MM.1S (cell line): ENCODE measurements at regions not wholly inside any gene's neighbourhood (a gene's known extent, or its start where the extent isn't known, plus 50 kb on each side); places are given as distances from the start of the nearest gene placed in this dataset.

Source experiments
- DNase-seq: peaks from one replicate; pipeline ENCODE4 v3.0.0-alpha.2; 2015
- H2AFZ ChIP-seq: fragments of 300-600 bp; sonication (generic); 2 replicates; pipeline ENCODE4 v1.6.0; 2016; ENCODE audit warnings: antibody characterized with exemption, low read length
- H3F3A ChIP-seq: fragments of 300-600 bp; sonication (generic); 2 replicates; pipeline ENCODE4 v1.6.1; 2016; ENCODE audit warnings: mild to moderate bottlenecking, antibody characterized with exemption, low read length, moderate library complexity, mixed read lengths; ENCODE audit not compliant: insufficient read depth
- H3K27ac ChIP-seq: fragments of 300-600 bp; sonication (generic); 2 replicates; pipeline ENCODE4 v1.5.1; 2016; ENCODE audit warnings: mild to moderate bottlenecking, low read length
- H3K27me3 ChIP-seq: fragments of 300-600 bp; sonication (generic); replicated peaks from 2 replicates; pipeline ENCODE4 v1.6.0; 2016; ENCODE audit warnings: low read length; ENCODE audit not compliant: insufficient read depth
- H3K36me3 ChIP-seq: fragments of 300-600 bp; sonication (generic); replicated peaks from 2 replicates; pipeline ENCODE4 v1.6.1; 2016; ENCODE audit warnings: mild to moderate bottlenecking, low read length, mixed read lengths; ENCODE audit not compliant: insufficient read depth
- H3K4me1 ChIP-seq: fragments of 300-600 bp; sonication (generic); 2 replicates; pipeline ENCODE4 v1.6.1; 2016; ENCODE audit warnings: low read length, mixed read lengths
- H3K4me2 ChIP-seq: fragments of 300-600 bp; sonication (generic); 2 replicates; pipeline ENCODE4 v1.6.0; 2016; ENCODE audit warnings: low read depth, low read length
- H3K4me3 ChIP-seq: fragments of 300-600 bp; sonication (generic); 2 replicates; pipeline ENCODE4 v1.5.1; 2016; ENCODE audit warnings: low read length, mixed read lengths
- H3K79me2 ChIP-seq: fragments of 300-600 bp; sonication (generic); 2 replicates; pipeline ENCODE4 v1.6.1; 2016; ENCODE audit warnings: mixed run types, low read length, mixed read lengths
- H3K9ac ChIP-seq: fragments of 300-600 bp; sonication (generic); 2 replicates; pipeline ENCODE4 v1.6.1; 2016; ENCODE audit warnings: low read length, mixed read lengths
- H3K9me2 ChIP-seq: fragments of 300-600 bp; sonication (generic); replicated peaks from 2 replicates; pipeline ENCODE4 v1.6.1; 2016; ENCODE audit warnings: mild to moderate bottlenecking, low read length, mixed read lengths; ENCODE audit not compliant: insufficient read depth
- H3K9me3 ChIP-seq: fragments of 300-600 bp; sonication (generic); replicated peaks from 2 replicates; pipeline ENCODE4 v1.6.1; 2016; ENCODE audit warnings: mild to moderate bottlenecking, low read length, mixed read lengths; ENCODE audit not compliant: insufficient read depth
- H4K20me1 ChIP-seq: fragments of 300-600 bp; sonication (generic); 2 replicates; pipeline ENCODE4 v1.6.1; 2016; ENCODE audit warnings: mild to moderate bottlenecking, low read length, moderate library complexity, mixed read lengths; ENCODE audit not compliant: insufficient read depth
- EZH2 ChIP-seq: fragments of 300-600 bp; sonication (generic); optimal IDR thresholded peaks from 2 replicates; pipeline ENCODE3; 2017; ENCODE audit warnings: low read depth, mild to moderate bottlenecking, antibody characterized with exemption, low read length, mixed read lengths
- EZH2phosphoT487 ChIP-seq: fragments of 300-600 bp; sonication (generic); IDR thresholded peaks from 2 replicates; pipeline ENCODE4 v1.6.1; 2018; ENCODE audit warnings: antibody characterized with exemption, low read length
- TF ChIP-seq, protein P1 (sequence below): fragments of 300-600 bp; sonication (generic); IDR thresholded peaks from 2 replicates; pipeline ENCODE4 v1.5.1; 2016; ENCODE audit warnings: antibody characterized with exemption, low read length, mixed read lengths

DNA sequence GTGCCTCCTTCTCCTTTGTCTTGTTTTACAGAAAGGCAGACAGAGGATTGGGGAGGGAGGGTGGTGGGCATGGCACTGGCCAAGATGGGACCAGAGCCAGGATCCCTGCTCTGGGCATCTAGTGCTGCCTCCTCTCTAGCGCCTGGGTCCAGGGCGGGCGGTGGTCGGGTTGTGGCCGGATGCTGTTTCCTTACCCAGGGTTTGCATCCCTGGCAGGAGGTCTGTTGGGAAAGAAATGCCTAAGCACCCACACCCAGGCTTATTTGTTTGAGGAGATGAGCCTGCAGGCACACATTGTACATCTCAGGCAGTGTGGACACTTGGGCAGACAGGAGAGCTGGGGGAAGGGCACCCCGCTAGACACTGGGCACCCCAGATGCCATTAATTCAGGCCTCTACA lies 102.3 kb upstream of the PCBD1 start:
- Histone ChIP-seq H3K27me3 (no peaks in the 10 kb centered on the region), H3K4me1 (peaks cover 7% of the 10 kb centered on the region), H3K9me2 (no peaks in the 10 kb centered on the region), H3K27ac (no peak overlapping the region), H3K36me3 (no peaks in the 10 kb centered on the region), H3F3A (no peaks in the 10 kb centered on the region), H3K4me2 (no peak overlapping the region), H3K79me2 (no peaks in the 10 kb centered on the region), H3K4me3 (no peak overlapping the region), H3K9ac (no peak overlapping the region), H3K9me3 (no peaks in the 10 kb centered on the region), H2AFZ (no peak overlapping the region), H4K20me1 (no peaks in the 10 kb centered on the region)
- DNase-seq: no peak
- TF ChIP-seq EZH2 (no peak), EZH2phosphoT487 (no peak)
- TF ChIP-seq, protein P1, sequence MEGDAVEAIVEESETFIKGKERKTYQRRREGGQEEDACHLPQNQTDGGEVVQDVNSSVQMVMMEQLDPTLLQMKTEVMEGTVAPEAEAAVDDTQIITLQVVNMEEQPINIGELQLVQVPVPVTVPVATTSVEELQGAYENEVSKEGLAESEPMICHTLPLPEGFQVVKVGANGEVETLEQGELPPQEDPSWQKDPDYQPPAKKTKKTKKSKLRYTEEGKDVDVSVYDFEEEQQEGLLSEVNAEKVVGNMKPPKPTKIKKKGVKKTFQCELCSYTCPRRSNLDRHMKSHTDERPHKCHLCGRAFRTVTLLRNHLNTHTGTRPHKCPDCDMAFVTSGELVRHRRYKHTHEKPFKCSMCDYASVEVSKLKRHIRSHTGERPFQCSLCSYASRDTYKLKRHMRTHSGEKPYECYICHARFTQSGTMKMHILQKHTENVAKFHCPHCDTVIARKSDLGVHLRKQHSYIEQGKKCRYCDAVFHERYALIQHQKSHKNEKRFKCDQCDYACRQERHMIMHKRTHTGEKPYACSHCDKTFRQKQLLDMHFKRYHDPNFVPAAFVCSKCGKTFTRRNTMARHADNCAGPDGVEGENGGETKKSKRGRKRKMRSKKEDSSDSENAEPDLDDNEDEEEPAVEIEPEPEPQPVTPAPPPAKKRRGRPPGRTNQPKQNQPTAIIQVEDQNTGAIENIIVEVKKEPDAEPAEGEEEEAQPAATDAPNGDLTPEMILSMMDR: no peak

DNA sequence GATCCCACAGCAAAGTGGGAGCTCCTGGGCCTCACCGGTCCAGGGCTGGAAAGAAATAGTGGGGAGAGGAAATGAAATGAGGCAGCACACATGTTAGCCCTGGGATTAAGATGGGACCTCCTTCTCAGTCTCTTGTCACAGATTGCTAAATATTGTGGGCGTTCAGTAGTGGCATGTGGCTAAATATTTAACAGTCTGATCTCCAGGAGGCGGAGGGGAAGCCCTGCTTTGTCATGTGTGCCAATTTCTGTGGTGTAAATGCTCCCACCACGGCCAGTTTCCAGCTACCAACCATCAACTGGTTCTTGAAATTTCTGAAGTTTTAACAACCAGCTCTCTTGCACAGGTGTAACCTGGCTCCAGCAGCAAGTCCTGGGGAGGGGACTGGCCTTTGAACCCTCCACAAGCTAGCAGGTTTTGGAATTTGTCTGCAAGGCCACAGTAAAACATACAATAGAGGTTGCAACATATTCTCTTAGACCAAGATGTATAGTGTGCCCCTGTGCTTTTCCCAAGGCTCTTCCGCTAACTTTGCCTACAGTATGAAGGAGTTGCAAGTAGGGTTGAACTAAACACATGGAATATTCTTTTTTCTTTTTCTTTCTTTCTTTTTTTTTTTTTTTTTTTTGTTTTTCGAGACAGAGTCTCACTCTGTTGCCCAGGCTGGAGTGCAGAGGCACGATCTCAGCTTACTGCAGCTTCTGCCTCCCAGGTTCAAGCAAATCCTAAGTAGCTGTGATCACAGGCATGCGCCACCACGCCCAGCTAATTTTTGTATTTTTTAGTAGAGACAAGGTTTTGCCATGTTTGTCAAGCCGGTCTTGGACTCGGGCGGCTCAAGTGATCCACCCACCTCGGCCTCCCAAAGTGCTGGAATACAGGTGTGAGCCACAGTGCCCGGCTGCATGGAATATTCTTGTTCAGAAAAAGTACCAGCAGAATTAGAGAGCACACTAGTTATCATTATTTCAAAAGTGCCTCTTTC lies 103.1 kb upstream of the PCBD1 start:
- no peaks in the 10 kb centered on the region for H3K36me3 ChIP-seq
- H3K27me3 ChIP-seq: no peaks in the 10 kb centered on the region
- no peak overlapping the region for H3K27ac ChIP-seq
- no peak overlapping the region for H3K9ac ChIP-seq
- H3K4me3 ChIP-seq: no peak overlapping the region
- TF ChIP-seq EZH2phosphoT487 (no peak), EZH2 (no peak)
- TF ChIP-seq, protein P1: no peak
- H3F3A ChIP-seq: no peaks in the 10 kb centered on the region
- no peak overlapping the region for H3K4me2 ChIP-seq
- H3K79me2 ChIP-seq: no peaks in the 10 kb centered on the region
- H3K4me1 ChIP-seq: no peaks in the 10 kb centered on the region
- no peaks in the 10 kb centered on the region for H3K9me3 ChIP-seq
- no peak overlapping the region for H2AFZ ChIP-seq
- no peaks in the 10 kb centered on the region for H4K20me1 ChIP-seq
- H3K9me2 ChIP-seq: no peaks in the 10 kb centered on the region
- no peak for DNase-seq

DNA sequence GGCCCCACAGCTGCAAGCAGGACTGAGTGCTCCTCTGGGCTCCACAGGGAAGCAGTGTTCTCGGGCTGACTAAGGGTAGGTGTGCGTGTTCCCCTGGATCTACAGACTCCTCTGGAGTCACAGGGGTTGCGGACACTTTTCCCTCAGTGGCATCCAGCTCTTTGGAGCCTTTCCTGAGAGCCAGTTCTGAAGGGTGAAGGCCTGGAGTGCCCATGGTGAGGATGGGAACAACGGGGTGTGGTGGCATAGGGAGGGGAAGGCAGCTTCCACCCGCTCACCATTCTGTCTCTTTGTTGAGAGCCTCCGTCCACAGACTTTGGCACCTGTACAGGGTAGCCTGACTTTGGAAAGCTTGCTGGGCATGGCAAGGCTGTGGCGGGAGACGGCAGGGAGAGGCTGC lies 104.1 kb upstream of the PCBD1 start:
- TF ChIP-seq EZH2 (no peak), EZH2phosphoT487 (no peak)
- TF ChIP-seq, protein P1: no peak
- no peak overlapping the region for H3K4me3 ChIP-seq
- H3F3A ChIP-seq: no peaks in the 10 kb centered on the region
- no peak overlapping the region for H3K27ac ChIP-seq
- H3K9me2 ChIP-seq: no peaks in the 10 kb centered on the region
- no peaks in the 10 kb centered on the region for H3K4me1 ChIP-seq
- DNase-seq: no peak
- H4K20me1 ChIP-seq: no peaks in the 10 kb centered on the region
- H3K4me2 ChIP-seq: no peak overlapping the region
- no peaks in the 10 kb centered on the region for H3K79me2 ChIP-seq
- H3K27me3 ChIP-seq: no peaks in the 10 kb centered on the region
- no peaks in the 10 kb centered on the region for H3K36me3 ChIP-seq
- no peak overlapping the region for H2AFZ ChIP-seq
- no peak overlapping the region for H3K9ac ChIP-seq
- H3K9me3 ChIP-seq: no peaks in the 10 kb centered on the region
